ENCODE measurements at regions not wholly inside any gene's neighbourhood (a gene's known extent, or its start where the extent isn't known, plus 50 kb on each side); places are given as distances from the start of the nearest gene placed in this dataset.

GRCh38 chr22:47299863-47300697 is 537.6 kb downstream of the TBC1D22A start:
- Histone ChIP-seq H3K27ac (ENCODE audit: low read depth, low read length) (no peak overlapping the region), H3K27me3 (ENCODE audit: control insufficient read depth in 1 of 2, insufficient read depth in 2 of 2, low read length in 2 of 2) (no peaks in the 10 kb centered on the region), H3K4me3 (ENCODE audit: low read depth in 1 of 2, low read length in 2 of 2) (no peak overlapping the region), H3K9ac (ENCODE audit: low read depth in 1 of 2, low read length in 2 of 2) (no peak overlapping the region), H3K36me3 (ENCODE audit: control insufficient read depth in 1 of 2, insufficient read depth in 2 of 2, low read length in 2 of 2) (no peaks in the 10 kb centered on the region), H3K4me1 (ENCODE audit: control insufficient read depth in 1 of 2, insufficient read depth in 2 of 2, low read length in 2 of 2) (no peaks in the 10 kb centered on the region), H3K9me3 (ENCODE audit: control insufficient read depth in 1 of 2, low read length in 2 of 2) (no peaks in the 10 kb centered on the region)

GRCh38 chr22:47299211-47299862 is 536.9 kb downstream of the TBC1D22A start:
- Histone ChIP-seq H3K9ac (ENCODE audit: low read depth in 1 of 2, low read length in 2 of 2) (no peak overlapping the region), H3K4me1 (ENCODE audit: control insufficient read depth in 1 of 2, insufficient read depth in 2 of 2, low read length in 2 of 2) (no peaks in the 10 kb centered on the region), H3K27ac (ENCODE audit: low read depth, low read length) (no peak overlapping the region), H3K9me3 (ENCODE audit: control insufficient read depth in 1 of 2, low read length in 2 of 2) (no peaks in the 10 kb centered on the region), H3K4me3 (ENCODE audit: low read depth in 1 of 2, low read length in 2 of 2) (no peak overlapping the region), H3K27me3 (ENCODE audit: control insufficient read depth in 1 of 2, insufficient read depth in 2 of 2, low read length in 2 of 2) (no peaks in the 10 kb centered on the region), H3K36me3 (ENCODE audit: control insufficient read depth in 1 of 2, insufficient read depth in 2 of 2, low read length in 2 of 2) (no peaks in the 10 kb centered on the region)

GRCh38 chr22:47298017-47298785 is 535.8 kb downstream of the TBC1D22A start:
- Histone ChIP-seq H3K27ac (ENCODE audit: low read depth, low read length) (no peak overlapping the region), H3K9ac (ENCODE audit: low read depth in 1 of 2, low read length in 2 of 2) (no peak overlapping the region), H3K27me3 (ENCODE audit: control insufficient read depth in 1 of 2, insufficient read depth in 2 of 2, low read length in 2 of 2) (no peaks in the 10 kb centered on the region), H3K4me3 (ENCODE audit: low read depth in 1 of 2, low read length in 2 of 2) (no peak overlapping the region), H3K4me1 (ENCODE audit: control insufficient read depth in 1 of 2, insufficient read depth in 2 of 2, low read length in 2 of 2) (no peaks in the 10 kb centered on the region), H3K9me3 (ENCODE audit: control insufficient read depth in 1 of 2, low read length in 2 of 2) (no peaks in the 10 kb centered on the region), H3K36me3 (ENCODE audit: control insufficient read depth in 1 of 2, insufficient read depth in 2 of 2, low read length in 2 of 2) (no peaks in the 10 kb centered on the region)

GRCh38 chr22:47297261-47298016 is 535.0 kb downstream of the TBC1D22A start:
- no peaks in the 10 kb centered on the region for H3K27me3 ChIP-seq (ENCODE audit: control insufficient read depth in 1 of 2, insufficient read depth in 2 of 2, low read length in 2 of 2)
- H3K27ac ChIP-seq (ENCODE audit: low read depth, low read length), result no peak overlapping the region
- no peak overlapping the region for H3K4me3 ChIP-seq (ENCODE audit: low read depth in 1 of 2, low read length in 2 of 2)
- no peak overlapping the region for H3K9ac ChIP-seq (ENCODE audit: low read depth in 1 of 2, low read length in 2 of 2)
- H3K4me1 ChIP-seq (ENCODE audit: control insufficient read depth in 1 of 2, insufficient read depth in 2 of 2, low read length in 2 of 2), result no peaks in the 10 kb centered on the region
- no peaks in the 10 kb centered on the region for H3K36me3 ChIP-seq (ENCODE audit: control insufficient read depth in 1 of 2, insufficient read depth in 2 of 2, low read length in 2 of 2)
- H3K9me3 ChIP-seq (ENCODE audit: control insufficient read depth in 1 of 2, low read length in 2 of 2), result no peaks in the 10 kb centered on the region

- Histone ChIP-seq H3K36me3 (ENCODE audit: control insufficient read depth in 1 of 2, insufficient read depth in 2 of 2, low read length in 2 of 2) (no peaks in the 10 kb centered on the region), H3K27ac (ENCODE audit: low read depth, low read length) (no peak overlapping the region), H3K9me3 (ENCODE audit: control insufficient read depth in 1 of 2, low read length in 2 of 2) (no peaks in the 10 kb centered on the region), H3K4me1 (ENCODE audit: control insufficient read depth in 1 of 2, insufficient read depth in 2 of 2, low read length in 2 of 2) (no peaks in the 10 kb centered on the region), H3K27me3 (ENCODE audit: control insufficient read depth in 1 of 2, insufficient read depth in 2 of 2, low read length in 2 of 2) (no peaks in the 10 kb centered on the region), H3K9ac (ENCODE audit: low read depth in 1 of 2, low read length in 2 of 2) (no peak overlapping the region), H3K4me3 (ENCODE audit: low read depth in 1 of 2, low read length in 2 of 2) (no peak overlapping the region)
Observed at GRCh38 chr22:47296405-47297260, 534.2 kb downstream of the TBC1D22A start.

- H3K36me3 ChIP-seq (ENCODE audit: control insufficient read depth in 1 of 2, insufficient read depth in 2 of 2, low read length in 2 of 2), result no peaks in the 10 kb centered on the region
- H3K9me3 ChIP-seq (ENCODE audit: control insufficient read depth in 1 of 2, low read length in 2 of 2), result no peaks in the 10 kb centered on the region
- no peak overlapping the region for H3K9ac ChIP-seq (ENCODE audit: low read depth in 1 of 2, low read length in 2 of 2)
- H3K27ac ChIP-seq (ENCODE audit: low read depth, low read length), result no peak overlapping the region
- H3K27me3 ChIP-seq (ENCODE audit: control insufficient read depth in 1 of 2, insufficient read depth in 2 of 2, low read length in 2 of 2), result no peaks in the 10 kb centered on the region
- H3K4me3 ChIP-seq (ENCODE audit: low read depth in 1 of 2, low read length in 2 of 2), result no peak overlapping the region
- no peaks in the 10 kb centered on the region for H3K4me1 ChIP-seq (ENCODE audit: control insufficient read depth in 1 of 2, insufficient read depth in 2 of 2, low read length in 2 of 2)
Observed at GRCh38 chr22:47295982-47296381, 533.5 kb downstream of the TBC1D22A start.

- H3K9me3 ChIP-seq (ENCODE audit: control insufficient read depth in 1 of 2, low read length in 2 of 2), result no peaks in the 10 kb centered on the region
- no peak overlapping the region for H3K9ac ChIP-seq (ENCODE audit: low read depth in 1 of 2, low read length in 2 of 2)
- H3K4me1 ChIP-seq (ENCODE audit: control insufficient read depth in 1 of 2, insufficient read depth in 2 of 2, low read length in 2 of 2), result no peaks in the 10 kb centered on the region
- no peaks in the 10 kb centered on the region for H3K36me3 ChIP-seq (ENCODE audit: control insufficient read depth in 1 of 2, insufficient read depth in 2 of 2, low read length in 2 of 2)
- no peak overlapping the region for H3K27ac ChIP-seq (ENCODE audit: low read depth, low read length)
- no peaks in the 10 kb centered on the region for H3K27me3 ChIP-seq (ENCODE audit: control insufficient read depth in 1 of 2, insufficient read depth in 2 of 2, low read length in 2 of 2)
- H3K4me3 ChIP-seq (ENCODE audit: low read depth in 1 of 2, low read length in 2 of 2), result no peak overlapping the region
Observed at GRCh38 chr22:47295226-47295901, 532.9 kb downstream of the TBC1D22A start.

- no peaks in the 10 kb centered on the region for H3K4me1 ChIP-seq (ENCODE audit: control insufficient read depth in 1 of 2, insufficient read depth in 2 of 2, low read length in 2 of 2)
- no peak overlapping the region for H3K27ac ChIP-seq (ENCODE audit: low read depth, low read length)
- H3K4me3 ChIP-seq (ENCODE audit: low read depth in 1 of 2, low read length in 2 of 2), result no peak overlapping the region
- H3K27me3 ChIP-seq (ENCODE audit: control insufficient read depth in 1 of 2, insufficient read depth in 2 of 2, low read length in 2 of 2), result no peaks in the 10 kb centered on the region
- H3K9ac ChIP-seq (ENCODE audit: low read depth in 1 of 2, low read length in 2 of 2), result no peak overlapping the region
- no peaks in the 10 kb centered on the region for H3K9me3 ChIP-seq (ENCODE audit: control insufficient read depth in 1 of 2, low read length in 2 of 2)
- no peaks in the 10 kb centered on the region for H3K36me3 ChIP-seq (ENCODE audit: control insufficient read depth in 1 of 2, insufficient read depth in 2 of 2, low read length in 2 of 2)
Observed at GRCh38 chr22:47294576-47294975, 532.1 kb downstream of the TBC1D22A start.

GRCh38 chr22:47294222-47294532 is 531.7 kb downstream of the TBC1D22A start:
- Histone ChIP-seq H3K4me1 (ENCODE audit: control insufficient read depth in 1 of 2, insufficient read depth in 2 of 2, low read length in 2 of 2) (no peaks in the 10 kb centered on the region), H3K9ac (ENCODE audit: low read depth in 1 of 2, low read length in 2 of 2) (no peak overlapping the region), H3K27me3 (ENCODE audit: control insufficient read depth in 1 of 2, insufficient read depth in 2 of 2, low read length in 2 of 2) (no peaks in the 10 kb centered on the region), H3K36me3 (ENCODE audit: control insufficient read depth in 1 of 2, insufficient read depth in 2 of 2, low read length in 2 of 2) (no peaks in the 10 kb centered on the region), H3K27ac (ENCODE audit: low read depth, low read length) (no peak overlapping the region), H3K9me3 (ENCODE audit: control insufficient read depth in 1 of 2, low read length in 2 of 2) (no peaks in the 10 kb centered on the region), H3K4me3 (ENCODE audit: low read depth in 1 of 2, low read length in 2 of 2) (no peak overlapping the region)

Data from duodenal mucosa (tissue), 2 donors.